Right lobe of liver (tissue), 6 donors: ENCODE measurements at regions not wholly inside any gene's neighbourhood (a gene's known extent, or its start where the extent isn't known, plus 50 kb on each side); places are given as distances from the start of the nearest gene placed in this dataset.

ENCODE experiments used
- ATAC-seq, 4 donors: fragments of 200-7000 bp; cut with Tn5 transposase; one replicate each; pipeline ENCODE4 v1.9.1; 2020; ENCODE audit warnings: mild to moderate bottlenecking in 4 of 4, moderate library complexity in 4 of 4
- DNase-seq, 3 donors: peaks; one replicate each; pipeline ENCODE4 v3.0.0-alpha.2; 2020
- H3K27ac ChIP-seq, 3 donors: fragments of 200-600 bp; one replicate each; pipeline ENCODE4 v1.8.0; 2022
- H3K27me3 ChIP-seq, 2 donors: fragments of 200-600 bp; one replicate each; pipeline ENCODE4 v1.8.0; 2022
- H3K36me3 ChIP-seq, 4 donors: fragments of 200-600 bp; sonication (generic) in 1 of 4; one replicate each; pipeline versions ENCODE4 v1.5.1 to v1.8.0; 2017 to 2022; ENCODE audit warnings: control low read depth in 1 of 4
- H3K4me1 ChIP-seq, 4 donors: fragments of 200-600 bp; sonication (generic) in 1 of 4; one replicate each; pipeline versions ENCODE4 v1.5.1 to v1.8.0; 2017 to 2022; ENCODE audit warnings: control low read depth in 1 of 4
- H3K4me3 ChIP-seq, 3 donors: fragments of 200-600 bp; one replicate each; pipeline ENCODE4 v1.8.0; 2022
- H3K9me3 ChIP-seq, 4 donors: fragments of 200-600 bp; sonication (generic) in 1 of 4; one replicate each; pipeline versions ENCODE4 v1.5.1 to v1.8.0; 2017 to 2022; ENCODE audit warnings: control low read depth in 1 of 4
- POLR2A ChIP-seq: fragments of 450-650 bp; IDR thresholded peaks from one replicate; pipeline ENCODE4 v1.6.1; 2017; ENCODE audit warnings: antibody characterized with exemption, mild to moderate bottlenecking
- WGBS: methylation state at CpG from one replicate; pipeline ENCODE4 v1.1.6; 2018; ENCODE audit warnings: low coverage, low lambda C conversion rate; ENCODE audit not compliant: insufficient coverage; ENCODE audit errors: missing lambda C conversion rate; 5-methylcytosine and 5-hydroxymethylcytosine counted together
- intact Hi-C, 2 donors: fragments of 100-400 bp; cut with DNase I; formaldehyde crosslinking; loops; one replicate each; pipeline versions ENCODE4 v1.11.2 to v1.14.1; 2022
- TF ChIP-seq, protein P1 (sequence below), 4 donors: fragments of 200-600 bp in 3 of 4; fragments of 450-650 bp in 1 of 4; IDR thresholded peaks; one replicate each; pipeline versions ENCODE4 v1.5.1 to v1.8.0; 2016 to 2022; ENCODE audit warnings: antibody characterized with exemption in 4 of 4, mild to moderate bottlenecking in 2 of 4
- donor health status: DM: no; HTN: yes; CAD: no.
- donor health status: DM: no; HTN: no; CAD: no.
- donor health status: DM: no; HTN: no; CAD: no.
- donor health status: DM: no; HTN: yes; CAD: no.
- donor health status: DM: no; HTN: yes; CAD: no.

DNA sequence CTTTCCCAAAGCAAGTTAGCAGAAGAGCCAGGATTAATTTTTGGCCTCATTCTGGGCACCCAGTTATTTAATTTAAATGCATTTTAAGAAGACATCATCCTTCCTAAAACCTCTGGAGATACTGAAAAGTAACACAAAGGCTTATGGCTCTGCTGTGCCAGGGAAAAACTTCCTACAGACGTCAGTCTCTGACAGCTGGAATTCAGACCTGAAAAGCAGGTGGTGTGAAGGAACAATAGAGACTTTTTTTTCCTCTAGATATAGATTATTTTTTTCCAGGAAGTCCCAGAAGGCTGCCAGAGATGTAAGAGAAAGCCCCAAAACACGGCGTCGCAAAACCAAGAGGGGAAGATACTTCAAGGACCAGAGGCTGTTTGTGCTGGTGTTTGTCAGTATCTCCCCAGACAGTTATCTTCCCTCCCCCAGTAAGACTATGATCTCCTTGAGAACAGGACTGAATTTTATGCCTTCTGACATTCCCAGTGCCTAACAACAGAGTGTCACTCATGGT lies 88.7 kb upstream of the RASEF start:
- intact Hi-C loops = no loop called here
- TF ChIP-seq POLR2A = no peak
- TF ChIP-seq, protein P1, sequence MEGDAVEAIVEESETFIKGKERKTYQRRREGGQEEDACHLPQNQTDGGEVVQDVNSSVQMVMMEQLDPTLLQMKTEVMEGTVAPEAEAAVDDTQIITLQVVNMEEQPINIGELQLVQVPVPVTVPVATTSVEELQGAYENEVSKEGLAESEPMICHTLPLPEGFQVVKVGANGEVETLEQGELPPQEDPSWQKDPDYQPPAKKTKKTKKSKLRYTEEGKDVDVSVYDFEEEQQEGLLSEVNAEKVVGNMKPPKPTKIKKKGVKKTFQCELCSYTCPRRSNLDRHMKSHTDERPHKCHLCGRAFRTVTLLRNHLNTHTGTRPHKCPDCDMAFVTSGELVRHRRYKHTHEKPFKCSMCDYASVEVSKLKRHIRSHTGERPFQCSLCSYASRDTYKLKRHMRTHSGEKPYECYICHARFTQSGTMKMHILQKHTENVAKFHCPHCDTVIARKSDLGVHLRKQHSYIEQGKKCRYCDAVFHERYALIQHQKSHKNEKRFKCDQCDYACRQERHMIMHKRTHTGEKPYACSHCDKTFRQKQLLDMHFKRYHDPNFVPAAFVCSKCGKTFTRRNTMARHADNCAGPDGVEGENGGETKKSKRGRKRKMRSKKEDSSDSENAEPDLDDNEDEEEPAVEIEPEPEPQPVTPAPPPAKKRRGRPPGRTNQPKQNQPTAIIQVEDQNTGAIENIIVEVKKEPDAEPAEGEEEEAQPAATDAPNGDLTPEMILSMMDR (IDR thresholded peaks at IDR 0.05) = no peak
- no peaks in the 10 kb centered on the region for H3K36me3 ChIP-seq
- no peaks in the 10 kb centered on the region for H3K27me3 ChIP-seq
- peaks cover 0 to 15% (median 7%) of the 10 kb centered on the region in 4 donors for H3K4me1 ChIP-seq
- ATAC-seq (no peak), DNase-seq (no peak)
- no peak overlapping the region for H3K27ac ChIP-seq
- H3K4me3 ChIP-seq = no peak overlapping the region
- no peaks in the 10 kb centered on the region for H3K9me3 ChIP-seq
- WGBS = 73% methylated on average over 4 of the region's 4 CpGs

DNA sequence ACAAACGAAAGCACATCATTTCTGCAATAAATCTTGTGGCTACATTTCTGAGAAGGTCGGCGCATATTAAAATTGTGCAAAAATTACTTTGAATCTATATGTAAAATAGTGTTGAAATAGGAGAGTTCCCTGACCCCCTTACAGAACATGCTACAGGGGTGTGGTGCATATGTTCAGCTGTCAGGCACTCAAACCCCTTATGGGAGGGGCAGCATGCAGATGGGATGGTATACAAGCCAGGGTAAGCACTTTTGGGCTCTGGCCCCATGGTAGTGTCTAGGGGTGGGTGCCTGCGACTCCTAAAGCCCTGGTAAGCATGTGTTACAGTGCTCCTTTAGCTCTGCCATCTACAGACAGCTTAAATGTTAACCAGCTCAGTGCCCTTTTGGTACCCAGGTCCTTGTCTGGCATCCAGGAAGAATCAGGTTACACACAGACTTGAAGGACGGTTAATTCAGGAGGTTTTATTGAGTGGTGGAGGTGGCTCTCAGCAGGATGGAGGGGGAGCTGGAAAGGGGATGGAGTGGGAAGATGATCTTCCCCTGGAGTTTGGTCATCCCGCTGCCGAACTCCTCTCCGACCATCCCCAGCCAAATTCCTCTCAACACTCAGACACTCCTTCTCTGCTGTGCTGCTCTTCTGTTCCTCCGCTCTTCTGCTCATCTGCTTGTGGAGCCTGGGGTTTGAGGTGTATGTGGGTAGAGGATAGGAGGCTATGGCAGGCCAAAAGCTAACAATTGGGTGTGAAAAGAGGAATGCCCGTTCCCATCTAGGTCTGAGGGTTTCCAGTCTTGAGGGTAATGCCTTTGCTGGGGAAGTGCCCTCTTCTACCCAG lies 84.6 kb upstream of the RASEF start:
- Histone ChIP-seq H3K9me3 (no peaks in the 10 kb centered on the region), H3K4me3 (no peak overlapping the region), H3K4me1 (peaks cover 0 to 28% (median 11%) of the 10 kb centered on the region in 4 donors), H3K27ac (peak overlapping the region in 2 of 3 donors; percentile 37 to 64), H3K27me3 (no peaks in the 10 kb centered on the region), H3K36me3 (no peaks in the 10 kb centered on the region)
- ATAC-seq = peak; percentile 75 to 85 (median 83)
- WGBS = 39% methylated on average over 5 of the region's 10 CpGs
- DNase-seq = peak in 1 of 3 donors; percentile 60
- TF ChIP-seq, protein P1 (IDR thresholded peaks at IDR 0.05) = no peak
- no peak for TF ChIP-seq POLR2A
- intact Hi-C loops = no loop called here

DNA sequence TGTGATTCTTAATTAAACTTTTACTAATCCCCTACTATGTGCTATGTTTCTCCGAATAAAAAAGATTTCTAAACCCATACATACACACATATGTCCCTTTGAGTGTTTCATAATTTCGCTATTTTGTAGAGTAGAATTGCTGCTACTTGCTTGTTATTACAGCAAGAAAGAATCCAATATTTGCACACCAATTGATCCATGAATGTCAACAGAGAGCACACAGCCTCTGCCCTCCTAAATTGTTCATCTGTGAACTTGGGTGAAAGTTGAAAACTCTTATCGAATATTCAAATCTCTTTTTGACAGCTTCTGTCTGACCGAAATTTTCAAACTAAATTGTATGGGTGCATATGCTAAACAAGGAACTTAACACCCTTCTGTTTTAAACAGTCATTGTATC lies 83.4 kb upstream of the RASEF start:
- intact Hi-C loops = no loop called here
- DNase-seq = no peak
- WGBS = 23% methylated on average over 4 of the region's 4 CpGs

DNA sequence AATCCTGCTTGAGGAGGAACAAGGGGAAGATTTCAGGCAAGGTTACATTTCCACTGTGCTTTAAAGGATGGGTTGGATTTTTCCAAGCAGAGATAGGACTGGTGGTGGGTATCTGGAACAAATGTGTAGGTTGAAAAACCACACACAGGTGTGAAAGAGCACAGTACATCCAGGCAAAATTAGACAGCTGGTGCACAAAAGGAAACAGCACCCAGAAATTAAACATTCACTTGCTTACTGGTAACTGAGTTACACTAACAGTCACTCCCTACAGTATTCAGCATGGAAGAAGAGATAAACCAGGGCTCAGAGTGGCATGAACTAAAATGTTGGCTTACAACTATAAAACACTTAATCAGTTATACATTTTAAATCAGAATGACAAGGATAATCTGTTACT lies 81.5 kb upstream of the RASEF start:
- intact Hi-C loops = no loop called here

More for the DNA sequence above, 83.4 kb upstream of the RASEF start:
- peak overlapping the region in 2 of 3 donors; percentile 48 to 64 for H3K27ac ChIP-seq
- H3K36me3 ChIP-seq = no peaks in the 10 kb centered on the region
- ATAC-seq = peak; percentile 76 to 89 (median 86)
- no peak overlapping the region for H3K4me3 ChIP-seq
- no peaks in the 10 kb centered on the region for H3K9me3 ChIP-seq
- no peaks in the 10 kb centered on the region for H3K27me3 ChIP-seq
- peaks cover 0 to 28% (median 11%) of the 10 kb centered on the region in 4 donors for H3K4me1 ChIP-seq
- TF ChIP-seq POLR2A = no peak
- TF ChIP-seq, protein P1 (IDR thresholded peaks at IDR 0.05) = no peak

More for the DNA sequence above, 81.5 kb upstream of the RASEF start:
- no peak overlapping the region for H3K27ac ChIP-seq
- H3K9me3 ChIP-seq = no peaks in the 10 kb centered on the region
- ATAC-seq (peak in 1 of 4 donors; percentile 27), DNase-seq (no peak)
- H3K4me3 ChIP-seq = no peak overlapping the region
- H3K36me3 ChIP-seq = no peaks in the 10 kb centered on the region
- no peaks in the 10 kb centered on the region for H3K27me3 ChIP-seq
- H3K4me1 ChIP-seq = peaks cover 0 to 28% (median 11%) of the 10 kb centered on the region in 4 donors
- TF ChIP-seq, protein P1 (IDR thresholded peaks at IDR 0.05) = no peak
- TF ChIP-seq POLR2A = no peak
